ENCODE measurements at regions not wholly inside any gene's neighbourhood (a gene's known extent, or its start where the extent isn't known, plus 50 kb on each side); places are given as distances from the start of the nearest gene placed in this dataset.

GRCh38 chr12:34203866-34204620 lies 181.7 kb downstream of the ALG10 start:
- H3K9ac ChIP-seq (ENCODE audit: control insufficient read depth, insufficient read depth, low read length) = no peak overlapping the region
- ChIA-PET SMC1A (ENCODE audit: uncharacterized antibody, unreplicated experiment) (no interaction called here), POLR2A (no interaction called here), RAD21 (ENCODE audit: unreplicated experiment) (no interaction called here), CTCF (no interaction called here)
- H3K27me3 ChIP-seq (replicated peaks in 1 of 2; ENCODE audit: control insufficient read depth in 2 of 2, insufficient read depth in 2 of 2, low read length in 1 of 2) = no peaks in the 10 kb centered on the region
- no peaks in the 10 kb centered on the region for H3K36me3 ChIP-seq (ENCODE audit: control insufficient read depth in 2 of 2, insufficient read depth in 2 of 2, low read length in 1 of 2)
- intact Hi-C loops (cut with micrococcal nuclease; ENCODE audit: unreplicated experiment) = no loop called here
- ATAC-seq (no peak), DNase-seq (ENCODE audit: low read depth, low spot score) (no peak), FAIRE-seq (no peak)
- no peaks in the 10 kb centered on the region for H4K20me1 ChIP-seq (ENCODE audit: control insufficient read depth, insufficient read depth)
- no peak overlapping the region for H3K27ac ChIP-seq (ENCODE audit: control insufficient read depth, insufficient read depth)
- no peak overlapping the region for H3K4me3 ChIP-seq
- 38% methylated on average over 26 of the region's 27 CpGs for WGBS (ENCODE audit: insufficient coverage, insufficient replicate concordance, low lambda C conversion rate, missing lambda C conversion rate)
- no peaks in the 10 kb centered on the region for H3K79me2 ChIP-seq (ENCODE audit: control insufficient read depth, insufficient read depth, low read length)
- no peak overlapping the region for H3K4me2 ChIP-seq (ENCODE audit: control insufficient read depth, insufficient read depth)
- H3K9me3 ChIP-seq (replicated peaks; ENCODE audit: control insufficient read depth, insufficient read depth, low read length) = no peaks in the 10 kb centered on the region; the same call in 2 of the 3 replicates
- H3K4me1 ChIP-seq (ENCODE audit: control insufficient read depth, insufficient read depth, low read length) = no peaks in the 10 kb centered on the region
- in situ Hi-C loops (cut with MboI) = no loop called here
- no peak for TF ChIP-seq MEF2A (IDR thresholded peaks at IDR 0.05; ENCODE audit: insufficient read depth, low read depth, low read length)
- no peak for TF ChIP-seq MYC (IDR thresholded peaks at IDR 0.05; ENCODE audit: insufficient read depth, insufficient read length, insufficient replicate concordance, low read length, severe bottlenecking)
- TF ChIP-seq ZBTB4 (CRISPR knock-in tag; IDR thresholded peaks at IDR 0.05) = no peak
- TF ChIP-seq CREM (IDR thresholded peaks at IDR 0.05; ENCODE audit: low read depth) = no peak
- no peak for TF ChIP-seq FOXM1 (IDR thresholded peaks at IDR 0.05; ENCODE audit: low read depth, low read length)
- TF ChIP-seq KDM1A (IDR thresholded peaks at IDR 0.05; ENCODE audit: borderline replicate concordance) = no peak
- TF ChIP-seq KLF5 (IDR thresholded peaks at IDR 0.05; ENCODE audit: partially characterized antibody) = no peak
- no TSS peak for BruUV-seq (replicated peaks)
- H2AFZ ChIP-seq (ENCODE audit: control insufficient read depth, low read depth, low read length) = no peak overlapping the region
